ENCODE measurements at regions not wholly inside any gene's neighbourhood (a gene's known extent, or its start where the extent isn't known, plus 50 kb on each side); places are given as distances from the start of the nearest gene placed in this dataset.

DNA sequence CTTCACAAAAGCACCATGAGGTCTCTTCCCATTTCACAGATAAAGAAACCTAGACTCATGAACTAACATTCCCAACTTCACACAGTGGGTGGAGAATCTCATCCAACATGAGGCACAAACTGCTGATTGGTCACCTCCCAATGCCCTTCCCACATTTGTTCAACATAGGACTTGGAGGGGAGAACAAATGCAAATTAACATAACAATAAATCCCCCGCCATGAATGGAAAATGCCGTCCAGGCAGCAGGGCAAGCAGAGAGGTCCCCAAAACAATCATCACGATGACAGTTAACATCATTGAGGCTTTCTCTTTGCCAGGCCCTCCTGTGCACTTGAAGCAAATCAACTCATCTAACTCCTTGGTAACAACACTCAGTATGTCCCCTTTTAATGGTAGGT is 185.3 kb downstream of the TMEM132E start:
- H2AFZ ChIP-seq (ENCODE audit: low read length), result no peak overlapping the region
- BruUV-seq (replicated peaks), result no TSS peak
- no peaks in the 10 kb centered on the region for H3K4me1 ChIP-seq (ENCODE audit: insufficient read depth, low read length)
- no peak overlapping the region for H3K4me2 ChIP-seq (ENCODE audit: low read depth, low read length)
- H3K27ac ChIP-seq (ENCODE audit: extremely low read length, insufficient read depth, low read length), result no peak overlapping the region
- H3K9ac ChIP-seq (ENCODE audit: insufficient read depth, low read depth, low read length), result no peak overlapping the region
- H3K79me2 ChIP-seq (ENCODE audit: insufficient read depth, low read length), result no peaks in the 10 kb centered on the region
- intact Hi-C loops (cut with micrococcal nuclease; ENCODE audit: unreplicated experiment), result no loop called here
- no peak for TF ChIP-seq ZNF670 (CRISPR knock-in tag; IDR thresholded peaks at IDR 0.05; ENCODE audit: borderline replicate concordance)
- no peak for TF ChIP-seq BRF2 (CRISPR knock-in tag; IDR thresholded peaks at IDR 0.05)
- TF ChIP-seq MEIS2 (CRISPR knock-in tag; IDR thresholded peaks at IDR 0.05), result no peak
- TF ChIP-seq EED (CRISPR knock-in tag; IDR thresholded peaks at IDR 0.05), result no peak
- TF ChIP-seq ZNF83 (CRISPR knock-in tag; IDR thresholded peaks at IDR 0.05; ENCODE audit: borderline replicate concordance), result no peak
- TF ChIP-seq, protein P1, sequence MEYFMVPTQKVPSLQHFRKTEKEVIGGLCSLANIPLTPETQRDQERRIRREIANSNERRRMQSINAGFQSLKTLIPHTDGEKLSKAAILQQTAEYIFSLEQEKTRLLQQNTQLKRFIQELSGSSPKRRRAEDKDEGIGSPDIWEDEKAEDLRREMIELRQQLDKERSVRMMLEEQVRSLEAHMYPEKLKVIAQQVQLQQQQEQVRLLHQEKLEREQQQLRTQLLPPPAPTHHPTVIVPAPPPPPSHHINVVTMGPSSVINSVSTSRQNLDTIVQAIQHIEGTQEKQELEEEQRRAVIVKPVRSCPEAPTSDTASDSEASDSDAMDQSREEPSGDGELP (IDR thresholded peaks at IDR 0.05; ENCODE audit: borderline replicate concordance, low read depth), result no peak
- no peak for TF ChIP-seq GATAD1 (CRISPR knock-in tag; IDR thresholded peaks at IDR 0.05)
- TF ChIP-seq ZNF598 (CRISPR knock-in tag; IDR thresholded peaks at IDR 0.05; ENCODE audit: borderline replicate concordance), result no peak
- no peak for TF ChIP-seq RBFOX2 (IDR thresholded peaks at IDR 0.05; ENCODE audit: low read depth, low read length)
- no peak for TF ChIP-seq PBX3 (CRISPR knock-in tag; IDR thresholded peaks at IDR 0.05; ENCODE audit: borderline replicate concordance)
- TF ChIP-seq, protein P2, sequence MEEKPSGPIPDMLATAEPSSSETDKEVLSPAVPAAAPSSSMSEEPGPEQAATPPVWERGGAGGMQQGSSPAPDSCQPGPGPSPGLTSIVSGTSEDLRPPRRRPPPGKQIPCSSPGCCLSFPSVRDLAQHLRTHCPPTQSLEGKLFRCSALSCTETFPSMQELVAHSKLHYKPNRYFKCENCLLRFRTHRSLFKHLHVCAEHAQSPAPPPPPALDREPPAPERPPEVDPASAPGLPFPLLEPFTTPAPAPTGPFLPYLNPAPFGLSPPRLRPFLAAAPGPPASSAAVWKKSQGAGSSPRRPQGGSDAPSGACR (CRISPR knock-in tag; IDR thresholded peaks at IDR 0.05), result no peak
- no peak for TF ChIP-seq ATF1 (CRISPR knock-in tag; IDR thresholded peaks at IDR 0.05)
- no peak for TF ChIP-seq NONO (IDR thresholded peaks at IDR 0.05)
- no peak for TF ChIP-seq NONO (CRISPR knock-in tag; conservative IDR thresholded peaks at IDR 0.05)
- H3K4me3 ChIP-seq (replicated peaks in 1 of 3; ENCODE audit: insufficient read depth in 1 of 3, low read depth in 2 of 3, low read length in 3 of 3), result no peak overlapping the region
- WGBS (ENCODE audit: low lambda C conversion rate), result 0% methylated on average over 3 of the region's 3 CpGs
- no peaks in the 10 kb centered on the region for H4K20me1 ChIP-seq (ENCODE audit: insufficient read depth, low read length)
- H3K27me3 ChIP-seq (ENCODE audit: control insufficient read depth in 1 of 2, insufficient read depth in 2 of 2, low read length in 2 of 2), result no peaks in the 10 kb centered on the region
- in situ Hi-C loops (cut with HindIII; ENCODE audit: extremely low pct_ligation_motif_present, low pct_unique_long_range_greater_than_20kb), result no loop called here
- FAIRE-seq (no peak), DNase-seq (ENCODE audit: low spot score) (no peak), ATAC-seq (no peak)
- H3K9me3 ChIP-seq (ENCODE audit: low read length), result no peaks in the 10 kb centered on the region
- ChIA-PET POLR2A (no interaction called here), CTCF (ENCODE audit: low intra/inter-chr PET ratio, low total read pairs) (no interaction called here)
- no peaks in the 10 kb centered on the region for H3K36me3 ChIP-seq (replicated peaks in 1 of 2; ENCODE audit: control insufficient read depth in 1 of 2, insufficient read depth in 2 of 2, low read length in 2 of 2)
